HepG2 (cell line): ENCODE measurements at regions not wholly inside any gene's neighbourhood (a gene's known extent, or its start where the extent isn't known, plus 50 kb on each side); places are given as distances from the start of the nearest gene placed in this dataset.

Experiments
- CTCF ChIP-seq: sonication (generic); formaldehyde crosslinking; IDR thresholded peaks from 2 replicates; pipeline ENCODE4 v1.5.0; 2020; ENCODE audit warnings: mild to moderate bottlenecking, missing genetic modification reagents, moderate library complexity
- EZH2 ChIP-seq: conservative IDR thresholded peaks from 2 replicates; pipeline ENCODE4 v1.6.1; 2012; ENCODE audit warnings: mild to moderate bottlenecking, low read depth, low read length, moderate library complexity
- HOXA7 ChIP-seq: sonication (generic); formaldehyde crosslinking; IDR thresholded peaks from 2 replicates; pipeline ENCODE4 v1.8.1; 2022; ENCODE audit warnings: mild to moderate bottlenecking, missing genetic modification reagents, moderate library complexity
- MZF1 ChIP-seq: sonication (generic); formaldehyde crosslinking; IDR thresholded peaks from 2 replicates; pipeline ENCODE4 v1.8.1; 2023; ENCODE audit warnings: mild to moderate bottlenecking, missing genetic modification reagents, borderline replicate concordance
- POLR2A ChIP-seq, 2 experiments: IDR thresholded peaks; 2 replicates each; pipeline ENCODE4 v1.6.1; 2011; ENCODE audit warnings: low read depth in 2 of 2, low read length in 2 of 2, mild to moderate bottlenecking in 1 of 2, moderate library complexity in 1 of 2; ENCODE audit not compliant: insufficient read depth in 1 of 2
- TAF1 ChIP-seq: sonication (generic); formaldehyde crosslinking; IDR thresholded peaks from 2 replicates; pipeline ENCODE4 v1.4.0; 2020; ENCODE audit warnings: missing genetic modification reagents
- ZFP37 ChIP-seq: sonication (generic); formaldehyde crosslinking; IDR thresholded peaks from 2 replicates; pipeline ENCODE4 v1.4.0; 2020; ENCODE audit warnings: missing genetic modification reagents, borderline replicate concordance
- ZMAT5 ChIP-seq: sonication (generic); formaldehyde crosslinking; IDR thresholded peaks from 2 replicates; pipeline ENCODE4 v1.5.0; 2020; ENCODE audit warnings: mild to moderate bottlenecking, low read depth, missing genetic modification reagents, borderline replicate concordance
- ZNF441 ChIP-seq: sonication (generic); formaldehyde crosslinking; IDR thresholded peaks from 2 replicates; pipeline ENCODE4 v1.7.0; 2021; ENCODE audit warnings: missing genetic modification reagents, borderline replicate concordance
- ZNF570 ChIP-seq: sonication (generic); formaldehyde crosslinking; IDR thresholded peaks from 2 replicates; pipeline ENCODE4 v1.4.0; 2020; ENCODE audit warnings: mild to moderate bottlenecking, missing genetic modification reagents, borderline replicate concordance

- no peak for TF ChIP-seq ZFP37 (CRISPR knock-in tag)
- TF ChIP-seq CTCF: no peak
- no peak for TF ChIP-seq ZNF441 (CRISPR knock-in tag)
- no peak for TF ChIP-seq TAF1 (CRISPR knock-in tag)
- TF ChIP-seq ZMAT5: no peak
- TF ChIP-seq HOXA7: no peak
- TF ChIP-seq POLR2A (IDR thresholded peaks at IDR 0.05; ENCODE audit: insufficient read depth in 1 of 2, low read depth in 2 of 2, low read length in 2 of 2): no peak
- TF ChIP-seq MZF1 (CRISPR knock-in tag): no peak
- no peak for TF ChIP-seq ZNF570
- no peak for TF ChIP-seq EZH2
Observed at GRCh38 chr6:804317-804716, 111.4 kb upstream of the EXOC2 start.
